GF-D8 (cell line): ENCODE measurements at regions not wholly inside any gene's neighbourhood (a gene's known extent, or its start where the extent isn't known, plus 50 kb on each side); places are given as distances from the start of the nearest gene placed in this dataset.

Experiments
- DNase-seq: peaks from one replicate; lab custom pipeline; 2025; lab: John Stamatoyannopoulos, UW

DNA sequence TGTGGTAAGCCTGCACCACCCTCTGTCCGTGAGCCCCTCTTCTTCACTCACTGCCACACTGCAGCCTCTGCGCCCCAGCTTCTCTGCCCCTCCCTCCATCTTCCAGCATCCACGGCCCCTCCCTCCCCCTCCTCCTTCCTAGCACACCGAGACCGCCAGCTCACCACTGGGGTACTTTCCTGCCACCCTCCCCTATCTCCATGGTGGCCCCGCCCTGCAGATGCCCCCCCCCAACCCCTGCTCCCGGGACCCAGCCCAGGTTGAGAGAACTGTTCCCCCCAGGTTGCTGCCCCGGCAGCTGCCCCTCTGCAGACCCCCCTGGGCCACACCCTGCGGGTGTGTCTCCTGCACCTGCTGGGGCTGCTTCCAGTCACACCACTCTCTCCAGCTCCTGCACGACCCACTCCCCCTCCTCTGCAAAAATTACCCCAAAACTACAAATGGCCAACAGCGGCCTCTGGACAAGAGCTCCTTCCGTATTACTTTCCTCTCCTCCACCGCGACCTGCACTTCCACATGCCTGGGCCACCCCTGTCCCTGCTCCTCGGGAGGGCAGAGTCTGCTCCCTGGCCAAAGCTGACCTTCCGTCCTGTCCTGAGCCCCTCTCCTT, 209.2 kb upstream of the PPP2R2D start:
- DNase-seq, result no peak

DNA sequence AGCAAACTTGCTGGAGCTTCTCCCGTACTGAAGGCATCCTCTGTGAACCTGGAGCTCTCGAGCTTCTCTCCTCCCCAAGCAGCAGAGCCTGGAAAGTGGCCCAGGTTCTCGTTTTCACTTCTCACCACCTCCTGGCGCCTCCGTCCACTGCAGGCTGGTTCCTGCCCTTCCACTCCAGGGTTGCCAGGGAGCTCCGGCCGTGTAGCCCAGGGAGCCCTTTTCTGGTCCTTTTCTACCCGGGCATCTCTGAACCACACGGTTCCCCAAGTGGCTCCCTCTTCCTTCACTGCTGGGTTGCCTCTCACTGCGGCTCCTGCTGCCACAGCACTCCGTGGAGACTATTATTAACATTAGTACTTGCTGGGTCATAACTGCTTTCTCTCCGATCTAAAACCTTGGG, 208.6 kb upstream of the PPP2R2D start:
- no peak for DNase-seq

DNA sequence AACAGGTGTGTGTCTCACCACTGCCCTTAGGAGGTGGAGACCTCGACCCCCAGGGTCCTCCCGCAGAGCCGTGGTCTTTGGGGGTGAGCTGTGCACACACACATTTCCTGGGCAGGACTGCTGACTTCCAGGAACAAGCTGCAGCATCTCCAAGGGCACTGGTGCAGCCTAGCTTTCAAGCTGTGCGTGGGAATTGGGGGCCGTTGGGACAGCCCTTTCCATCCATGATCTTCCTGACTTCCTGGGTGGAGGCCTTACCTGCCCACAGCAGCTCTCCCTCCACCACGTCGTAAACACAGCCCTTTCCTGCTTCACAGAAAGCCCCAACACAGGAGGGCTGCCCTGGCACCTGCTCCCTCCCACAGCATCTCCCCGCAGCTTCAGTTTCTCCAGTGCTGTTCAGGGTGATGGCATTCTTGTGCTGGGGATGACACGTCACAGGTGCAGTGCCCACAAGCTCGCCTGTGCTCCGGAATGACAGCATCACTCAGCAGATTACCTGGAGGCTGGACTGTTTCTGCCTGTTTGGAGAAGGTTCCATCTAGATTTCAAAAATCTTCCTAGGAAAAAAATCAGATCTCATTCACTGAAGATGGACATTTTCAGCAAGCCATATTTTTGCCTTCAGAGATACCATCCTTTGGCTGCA, 208.0 kb upstream of the PPP2R2D start:
- no peak for DNase-seq

DNA sequence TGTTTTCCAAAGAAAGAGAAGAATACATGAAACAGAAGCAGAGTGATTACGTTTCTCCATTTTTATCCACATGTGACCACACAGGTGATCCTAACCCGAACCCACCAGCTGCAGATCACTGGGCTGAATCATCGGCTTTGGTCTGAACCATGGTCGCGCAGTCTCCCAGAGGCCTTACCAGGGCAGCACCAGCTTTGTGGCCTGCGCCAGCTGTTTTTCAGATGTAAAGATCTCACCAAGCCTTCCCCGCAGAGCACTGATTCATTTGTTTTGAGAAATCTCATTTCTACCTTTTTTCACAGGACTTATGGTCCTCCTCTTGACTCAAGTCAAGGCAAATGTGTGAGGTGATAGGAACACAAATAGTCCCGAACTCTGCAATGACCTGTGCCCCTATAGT, 207.0 kb upstream of the PPP2R2D start:
- no peak for DNase-seq

DNA sequence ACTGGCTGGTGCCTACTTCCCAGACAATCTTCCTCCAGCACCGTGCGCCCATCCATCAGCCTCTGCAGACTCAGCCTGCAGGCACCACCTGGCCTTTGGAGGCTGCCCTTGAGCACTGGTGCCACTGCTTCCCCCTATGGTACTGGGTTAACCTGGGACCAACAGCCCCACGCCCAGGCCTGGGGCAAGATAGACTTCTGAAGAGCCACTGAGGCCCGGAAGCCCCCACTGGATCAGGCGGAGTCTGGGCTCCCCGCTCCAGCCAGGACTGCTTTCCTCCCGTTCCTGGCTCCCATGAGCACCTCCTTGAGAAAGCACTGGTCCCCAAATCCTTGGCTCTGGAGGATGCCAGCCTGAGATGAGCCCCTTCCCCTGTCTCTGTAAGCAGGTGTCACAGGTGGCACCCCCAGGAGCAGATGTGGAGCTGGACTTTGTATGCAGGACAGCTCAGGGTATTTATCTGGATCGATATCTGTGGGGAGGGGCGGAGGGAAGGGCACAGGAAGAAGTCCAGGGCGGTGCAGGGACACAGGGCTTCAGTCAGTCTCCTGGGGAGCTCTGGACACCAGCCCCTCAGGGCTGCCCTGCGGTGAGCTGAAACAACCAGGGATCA, 206.5 kb upstream of the PPP2R2D start:
- no peak for DNase-seq

DNA sequence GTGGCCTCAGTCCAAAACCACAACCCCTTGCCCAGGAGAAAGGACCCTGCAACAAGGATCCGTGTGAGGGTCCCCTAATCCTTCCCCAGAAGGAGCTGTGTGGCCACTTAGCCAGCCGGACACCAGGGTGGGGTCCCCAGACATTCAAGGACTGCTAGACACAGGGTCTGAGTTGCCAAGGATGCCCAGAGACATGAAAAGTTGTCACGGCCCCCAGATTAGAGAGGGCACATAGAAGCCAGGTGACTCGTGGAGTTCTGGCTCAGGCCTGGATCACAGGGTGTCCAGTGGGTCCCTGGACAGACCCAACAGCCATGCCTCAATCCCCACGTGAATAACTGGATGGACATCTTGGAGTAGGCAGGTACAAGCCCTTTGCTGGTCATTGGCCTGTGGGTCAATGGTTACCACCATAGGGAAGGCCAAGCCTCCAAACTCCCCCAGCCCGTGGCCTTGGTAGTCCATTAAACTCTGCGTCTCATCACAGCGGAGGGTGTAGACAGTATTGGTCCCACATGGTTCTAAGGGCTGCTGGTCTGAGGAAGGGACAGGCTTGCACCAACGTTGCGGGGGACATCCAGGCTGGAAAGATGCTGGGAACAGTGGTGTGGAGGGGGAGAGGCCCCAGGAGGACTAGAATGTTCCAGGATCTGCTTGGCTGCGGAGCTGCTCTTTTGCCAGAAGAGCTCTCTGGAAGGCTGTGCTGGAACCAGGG, 205.9 kb upstream of the PPP2R2D start:
- DNase-seq, result no peak

DNA sequence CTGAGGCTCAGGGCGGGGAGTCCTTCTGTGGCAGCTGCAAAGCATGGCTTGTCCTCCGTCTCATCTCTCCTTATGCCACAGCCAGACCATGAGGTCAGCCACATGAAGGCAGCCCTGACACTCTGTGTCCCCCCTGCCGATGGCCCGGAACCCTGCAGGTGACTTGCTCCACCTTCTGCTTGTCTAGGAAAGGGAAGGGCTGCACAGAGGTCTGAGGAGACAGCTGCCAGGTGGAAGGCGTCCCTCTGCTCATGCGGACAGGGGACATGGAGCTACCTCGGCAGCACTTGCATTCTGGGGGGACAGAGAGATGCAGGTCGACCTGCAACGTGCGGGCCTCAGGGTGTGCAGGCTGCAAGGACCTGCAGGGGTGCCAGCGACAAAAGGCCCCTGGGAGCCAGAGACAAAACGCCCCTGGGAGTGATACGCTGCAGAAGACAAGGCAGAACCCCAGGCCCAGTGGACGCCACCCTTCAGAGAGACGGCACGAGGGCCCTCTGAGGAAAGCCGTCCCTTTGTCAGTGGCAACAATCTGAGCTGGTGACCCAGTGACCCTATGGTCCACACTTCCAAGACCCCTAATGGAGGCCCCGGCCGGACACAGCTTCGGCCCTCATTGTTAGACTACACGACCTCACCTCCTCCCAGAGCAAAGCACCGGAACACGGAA, 205.2 kb upstream of the PPP2R2D start:
- DNase-seq, result no peak

DNA sequence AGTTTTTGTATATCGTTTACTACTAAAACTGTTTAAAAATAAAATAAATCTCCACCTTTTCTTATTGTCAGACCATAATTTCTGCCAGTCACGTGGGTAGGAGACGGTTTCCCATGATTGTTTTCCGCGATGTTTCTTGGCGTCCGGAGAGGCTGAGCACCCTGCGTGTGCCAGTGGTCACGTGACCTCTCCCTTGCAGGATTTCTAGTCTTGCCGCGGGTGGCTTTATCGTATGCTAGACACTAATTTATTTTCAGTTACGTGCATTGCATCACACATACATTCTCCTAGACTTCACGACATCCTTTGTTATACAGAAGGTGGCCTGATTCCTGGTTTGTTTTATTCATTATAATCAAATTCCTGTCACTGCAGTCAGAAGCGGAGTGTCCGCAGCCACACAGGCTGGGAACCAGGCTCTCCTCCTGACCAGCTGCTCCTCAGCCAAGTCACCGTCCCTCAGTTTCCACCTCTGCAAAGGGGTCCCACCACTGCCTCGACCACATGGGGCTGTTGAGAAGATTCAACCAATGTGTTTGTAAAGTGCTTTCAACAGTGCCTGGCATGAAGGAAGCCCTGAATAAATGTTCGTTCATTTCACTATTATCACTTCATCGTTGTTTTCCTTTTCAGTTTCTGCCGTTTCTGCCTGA, 203.2 kb upstream of the PPP2R2D start:
- no peak for DNase-seq

DNA sequence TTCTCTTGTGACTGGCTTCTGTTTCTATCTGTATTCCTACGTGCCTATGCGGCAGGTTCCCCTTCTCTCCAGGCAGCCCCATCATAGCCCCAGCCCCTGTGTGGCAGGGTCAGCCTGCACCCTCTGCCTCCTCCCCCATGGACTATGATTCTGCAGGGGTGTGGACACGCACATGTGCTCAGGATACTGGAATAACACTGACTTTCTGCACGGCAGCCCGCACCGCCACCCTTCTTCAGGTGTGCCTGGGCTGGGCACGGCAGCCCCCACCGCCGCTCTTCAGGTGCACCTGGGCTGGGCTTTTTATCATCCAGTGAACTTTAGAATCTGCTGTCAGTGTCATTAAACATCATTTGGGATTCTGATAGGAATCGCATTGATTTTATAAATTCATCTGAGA, 202.6 kb upstream of the PPP2R2D start:
- DNase-seq, result no peak

DNA sequence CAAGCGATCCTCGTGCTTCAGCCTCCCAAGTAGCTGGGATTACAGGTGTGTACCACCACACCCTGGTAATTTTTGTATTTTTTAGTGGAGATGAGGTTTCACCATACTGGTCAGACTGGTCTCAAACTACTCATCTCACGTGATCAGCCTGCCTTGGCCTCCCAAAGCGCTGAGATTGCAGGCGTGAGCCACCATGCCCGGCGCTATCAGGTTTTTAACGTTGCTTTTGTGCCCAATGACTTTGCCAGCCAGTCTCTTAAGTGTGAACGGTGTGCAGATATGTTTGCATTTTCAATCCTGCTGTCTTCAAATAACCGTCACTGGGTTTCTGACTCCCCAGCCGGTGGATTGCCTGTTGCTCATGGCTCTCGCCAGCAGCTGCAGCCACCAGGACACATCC, 201.8 kb upstream of the PPP2R2D start:
- DNase-seq, result no peak

DNA sequence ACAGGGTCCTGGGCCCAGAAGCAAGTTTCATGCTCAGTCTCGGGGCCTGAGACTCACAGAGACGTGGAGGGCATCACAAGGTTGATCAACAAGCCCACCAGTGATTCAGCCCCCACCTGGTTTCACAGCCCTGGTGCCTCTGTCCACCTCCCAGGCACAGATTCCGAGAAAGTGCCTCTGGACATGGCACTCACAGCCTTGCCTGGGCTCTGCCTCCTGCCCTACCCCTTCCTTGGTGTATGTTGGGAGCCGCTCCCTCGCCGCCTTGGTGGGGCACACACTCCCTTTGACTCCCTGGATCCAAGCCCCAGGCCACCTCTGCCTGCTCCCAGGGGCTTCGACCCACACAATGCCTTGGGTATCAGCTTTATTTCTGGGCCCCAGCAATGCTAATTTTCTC, 200.8 kb upstream of the PPP2R2D start:
- no peak for DNase-seq

DNA sequence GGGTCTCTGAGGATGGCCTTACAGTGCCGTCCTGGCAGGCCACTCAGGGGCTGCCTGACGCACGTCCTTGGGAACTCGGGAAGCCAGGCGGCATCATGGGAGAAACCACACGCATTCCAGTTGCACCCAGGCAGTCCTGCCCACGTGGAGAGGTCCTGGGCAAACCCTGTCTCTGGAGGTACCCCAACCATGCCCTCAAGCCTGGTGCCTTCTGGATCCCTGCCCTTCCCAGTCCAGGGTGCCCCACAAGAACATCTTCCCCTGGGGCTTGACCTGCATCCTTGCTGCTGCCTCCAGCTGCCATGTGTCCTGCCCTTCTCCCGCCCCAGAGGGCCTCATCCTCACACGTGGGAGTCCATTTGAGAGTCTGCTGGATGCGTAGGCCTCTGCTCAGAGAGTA, 200.3 kb upstream of the PPP2R2D start:
- no peak for DNase-seq

DNA sequence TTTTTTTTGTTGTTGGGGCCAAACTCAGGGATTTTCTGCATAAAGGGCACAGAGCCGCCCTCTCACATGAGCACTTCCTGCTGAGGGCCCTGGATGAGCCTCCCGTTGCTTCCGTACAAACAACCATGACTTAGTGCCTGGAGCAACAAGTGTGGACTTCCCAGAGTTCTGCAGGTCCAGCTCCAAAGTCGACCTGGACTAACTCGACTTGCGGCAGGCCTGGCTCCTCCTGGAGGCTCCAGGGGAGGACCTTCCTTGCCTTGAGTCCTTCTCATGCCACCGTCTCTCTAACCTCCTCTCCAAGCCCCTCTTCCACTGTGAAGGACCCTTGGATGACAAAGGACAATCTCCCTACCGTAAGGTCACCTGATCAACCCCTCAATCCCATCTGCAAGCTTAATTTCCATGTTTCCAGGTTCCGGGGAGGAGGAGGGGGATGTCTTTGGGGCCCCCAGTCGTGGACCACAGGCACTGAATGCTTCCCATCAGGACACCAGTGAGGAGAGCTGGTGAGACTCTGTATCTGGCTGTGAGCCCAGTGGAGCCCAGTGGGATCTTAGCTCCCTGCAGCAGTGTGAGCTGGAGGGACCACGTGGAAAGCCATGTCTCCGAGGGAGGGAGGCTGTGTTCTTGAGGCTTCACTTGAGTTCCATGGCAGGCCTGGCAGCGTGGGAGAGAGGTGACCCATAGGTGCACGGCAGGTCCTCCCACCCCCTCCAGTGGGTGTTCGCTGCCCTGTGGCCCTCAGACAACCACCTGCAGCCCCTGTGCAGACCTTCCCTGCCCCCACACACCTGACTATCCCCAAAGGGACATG, 199.5 kb upstream of the PPP2R2D start:
- DNase-seq, result no peak

DNA sequence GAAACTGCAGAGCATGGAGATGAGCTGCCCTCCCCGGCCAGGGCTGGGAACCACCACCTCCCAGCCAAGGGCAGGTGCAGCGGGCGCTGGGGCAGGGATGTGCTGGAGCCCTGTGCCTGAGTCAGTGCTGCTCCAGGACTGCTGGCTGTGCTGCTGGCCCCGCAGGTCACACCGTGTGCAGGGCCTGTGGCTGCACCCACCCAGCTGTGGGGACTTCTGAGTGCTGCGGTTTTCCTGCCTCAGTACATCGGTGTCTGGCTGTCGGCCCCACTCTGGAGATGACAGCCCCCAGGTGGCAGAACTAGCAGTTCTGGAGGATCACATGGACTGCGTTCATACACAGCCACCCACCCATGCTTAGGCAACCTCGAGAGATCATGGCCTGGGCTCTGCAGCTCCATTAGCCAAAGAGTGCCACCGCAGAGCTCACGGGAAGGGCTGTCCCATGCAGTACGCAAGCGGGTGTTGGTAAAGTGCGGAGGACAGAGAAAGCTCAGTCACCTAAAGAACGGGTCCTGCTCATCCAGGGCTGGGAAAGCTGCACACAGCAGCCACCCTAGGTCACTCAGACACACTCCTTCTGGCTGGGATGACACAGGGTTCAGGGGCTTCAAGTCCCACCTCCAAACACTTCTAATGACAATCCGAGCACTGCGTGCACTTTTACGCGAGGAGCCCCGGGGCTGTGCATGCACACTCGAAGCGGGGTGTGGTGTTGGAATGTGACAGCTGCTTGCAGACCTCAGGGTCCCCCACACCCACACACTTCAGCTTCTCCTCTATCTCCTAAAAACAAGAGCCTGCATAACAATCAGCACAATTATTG, 198.1 kb upstream of the PPP2R2D start:
- no peak for DNase-seq

DNA sequence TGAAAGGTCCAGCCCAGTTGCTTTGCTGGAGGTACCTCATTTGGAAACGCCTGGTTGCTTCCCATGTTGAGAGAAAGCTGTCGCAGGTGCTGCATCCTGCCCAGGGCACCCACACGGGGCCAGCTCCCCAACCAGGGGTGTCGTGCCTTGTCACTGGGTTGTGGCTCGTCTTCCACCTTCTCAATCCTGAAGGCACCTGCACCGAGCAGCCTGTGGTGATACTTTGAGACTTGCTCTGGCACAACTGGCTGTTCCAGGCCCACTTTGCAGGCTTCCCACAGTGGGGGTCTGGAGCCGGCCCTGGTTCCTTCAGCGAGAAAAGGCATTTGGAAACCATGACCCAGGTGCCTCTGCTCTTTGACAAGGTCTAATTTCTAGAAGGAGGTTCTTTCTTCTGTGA, 197.3 kb upstream of the PPP2R2D start:
- DNase-seq, result no peak

DNA sequence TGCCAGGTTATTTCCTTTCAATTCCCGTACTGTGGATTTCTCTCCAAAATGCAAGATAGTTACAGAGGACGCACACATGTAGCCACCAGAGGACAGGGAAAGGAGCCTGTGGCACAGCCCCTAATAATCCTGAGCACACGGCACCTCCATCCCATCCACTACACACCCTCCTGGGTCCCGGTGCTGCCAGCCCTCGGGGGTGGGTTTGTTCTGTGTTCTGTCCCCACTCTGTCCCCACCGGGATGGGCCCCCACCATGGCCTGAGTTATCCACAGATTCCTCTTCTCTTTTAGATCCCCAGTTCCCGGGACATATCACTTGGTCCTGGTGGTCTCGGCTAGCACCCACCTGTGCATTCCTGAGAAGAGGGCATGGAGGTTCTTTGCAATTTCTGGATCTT, 196.9 kb upstream of the PPP2R2D start:
- DNase-seq, result no peak

DNA sequence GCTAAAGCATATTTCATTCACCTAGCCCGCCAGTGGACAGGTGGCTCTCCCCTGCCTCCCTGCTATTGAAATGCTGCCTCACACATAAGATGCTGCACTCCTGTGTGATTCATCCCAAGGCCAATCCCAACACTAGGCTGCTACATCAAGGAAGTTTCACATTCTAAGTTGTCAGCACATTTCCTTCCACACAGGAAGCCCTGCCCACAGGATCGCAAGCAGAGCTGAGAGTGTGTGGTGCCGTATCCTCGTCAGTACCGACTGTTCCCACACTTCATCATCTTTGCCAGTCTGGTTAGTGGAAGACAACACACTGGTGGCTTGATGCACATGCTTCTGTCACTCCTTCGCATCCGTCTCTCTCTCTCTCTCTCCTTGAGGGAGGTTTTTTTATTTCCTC, 194.3 kb upstream of the PPP2R2D start:
- DNase-seq, result no peak

DNA sequence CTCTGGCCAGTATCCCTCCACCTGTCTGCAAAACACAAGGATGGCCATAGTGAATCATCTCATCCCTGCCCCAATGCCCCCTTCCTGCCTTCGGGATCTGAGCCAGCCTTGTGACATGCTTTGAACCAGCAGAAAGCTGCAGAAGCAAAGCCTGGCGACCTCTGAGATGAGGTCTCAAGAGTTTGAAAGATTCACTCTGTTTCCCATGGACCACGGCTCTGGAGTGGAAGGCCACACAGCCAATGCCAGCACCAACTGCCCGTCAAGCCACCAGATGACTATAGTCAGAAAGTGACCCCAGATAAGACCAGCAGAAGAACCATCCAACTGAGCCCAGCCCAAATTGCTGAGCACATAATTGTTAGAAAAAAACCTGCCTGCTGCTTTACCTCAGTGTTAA, 193.9 kb upstream of the PPP2R2D start:
- DNase-seq, result no peak

DNA sequence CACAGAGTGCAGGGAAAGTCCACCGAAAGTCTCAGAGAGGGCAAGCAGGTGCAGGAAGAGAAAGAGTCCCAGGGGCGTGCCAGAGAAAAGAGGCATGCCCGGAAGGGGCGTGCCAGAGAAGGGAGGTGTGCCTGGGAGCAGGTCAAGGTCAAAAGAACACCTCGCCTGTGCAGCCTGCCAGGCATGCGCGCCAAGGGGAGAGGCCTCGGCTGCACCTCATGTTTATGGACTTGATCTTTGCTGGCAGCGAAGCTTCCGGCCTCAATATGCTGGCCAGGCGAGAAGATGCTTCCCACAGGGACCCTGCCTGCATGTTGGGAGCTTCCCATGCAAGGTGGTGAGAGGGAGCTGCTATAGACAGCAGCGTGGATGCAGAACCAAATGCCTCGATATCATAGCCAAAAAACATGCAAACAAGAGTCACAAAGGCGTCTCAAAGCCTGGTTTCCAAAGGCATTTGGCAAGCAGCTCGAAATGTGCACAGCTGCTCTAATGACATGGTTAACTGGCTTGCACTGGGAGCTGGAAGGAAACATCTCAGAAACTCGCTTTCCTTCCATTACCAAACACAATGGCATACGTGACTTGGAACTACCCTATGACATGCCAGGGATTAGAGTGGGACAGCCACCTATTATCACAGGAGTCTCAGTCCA, 192.5 kb upstream of the PPP2R2D start:
- no peak for DNase-seq
